ENCODE measurements at regions not wholly inside any gene's neighbourhood (a gene's known extent, or its start where the extent isn't known, plus 50 kb on each side); places are given as distances from the start of the nearest gene placed in this dataset.

DNA sequence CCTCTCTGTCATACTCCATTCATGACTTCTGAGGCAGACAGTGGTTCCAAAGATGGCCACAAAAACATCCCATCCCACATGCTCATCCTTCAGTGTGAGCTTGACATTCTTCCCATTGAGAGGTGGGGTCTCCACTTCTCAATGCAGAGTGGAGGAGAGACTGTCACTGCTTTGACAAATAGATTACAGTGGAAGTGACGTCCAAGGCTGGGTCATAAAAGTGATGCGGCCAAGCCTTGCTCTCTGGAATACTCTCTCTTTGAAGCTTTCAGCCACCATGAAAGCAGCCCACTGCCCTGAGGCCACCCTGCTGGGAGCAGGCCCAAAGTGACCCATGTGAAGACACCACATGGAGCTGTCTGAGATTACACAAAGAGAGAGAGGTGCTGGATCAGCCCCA is 59.0 kb upstream of the DNAH5 start:
- no peaks in the 10 kb centered on the region for H3K4me1 ChIP-seq (ENCODE audit: control insufficient read depth, insufficient read depth, low read length)
- no peak overlapping the region for H3K27ac ChIP-seq (ENCODE audit: low read length)
- H3K36me3 ChIP-seq (ENCODE audit: control insufficient read depth, insufficient read depth, low read length), result no peaks in the 10 kb centered on the region
- no peak overlapping the region for H3K4me3 ChIP-seq (ENCODE audit: low read length)
- no peak for DNase-seq (ENCODE audit: low read depth, low spot score)
- H3K9me3 ChIP-seq (ENCODE audit: control insufficient read depth, insufficient read depth, low read length), result no peaks in the 10 kb centered on the region
- WGBS (ENCODE audit: insufficient coverage, insufficient read length), result no CpG with 5 or more reads among the region's 2 CpGs
- no peaks in the 10 kb centered on the region for H3K27me3 ChIP-seq (ENCODE audit: control insufficient read depth, insufficient read depth, low read length)

GRCh38 chr5:13998254-13998653 is 53.8 kb upstream of the DNAH5 start:
- WGBS (ENCODE audit: insufficient coverage, insufficient read length), result no CpG with 5 or more reads among the region's 4 CpGs
- DNase-seq (ENCODE audit: low read depth, low spot score), result no peak
- H3K4me3 ChIP-seq (ENCODE audit: low read length), result no peak overlapping the region
- H3K27me3 ChIP-seq (ENCODE audit: control insufficient read depth, insufficient read depth, low read length), result no peaks in the 10 kb centered on the region
- no peaks in the 10 kb centered on the region for H3K9me3 ChIP-seq (ENCODE audit: control insufficient read depth, insufficient read depth, low read length)
- no peak overlapping the region for H3K27ac ChIP-seq (ENCODE audit: low read length)
- H3K4me1 ChIP-seq (ENCODE audit: control insufficient read depth, insufficient read depth, low read length), result no peaks in the 10 kb centered on the region
- H3K36me3 ChIP-seq (ENCODE audit: control insufficient read depth, insufficient read depth, low read length), result no peaks in the 10 kb centered on the region

DNA sequence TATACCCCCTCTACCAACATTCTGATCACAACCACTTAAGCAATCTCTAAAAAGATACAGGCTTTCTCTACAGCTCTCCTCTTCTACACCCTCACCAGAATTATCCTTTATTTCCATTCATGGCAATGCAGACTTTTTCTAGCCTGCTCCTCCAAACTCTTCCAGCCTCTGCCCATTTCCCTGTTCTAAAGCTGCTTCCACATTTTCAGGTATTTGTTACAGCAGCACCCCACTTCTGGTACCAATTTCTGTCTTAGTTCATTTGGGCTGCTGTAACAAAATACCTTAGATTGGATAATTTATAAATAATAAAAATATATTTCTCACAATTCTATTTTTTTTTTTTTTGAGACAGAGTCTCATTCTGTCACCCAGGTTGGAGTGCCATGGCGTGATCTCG is 53.0 kb upstream of the DNAH5 start:
- Histone ChIP-seq H3K27me3 (ENCODE audit: control insufficient read depth, insufficient read depth, low read length) (no peaks in the 10 kb centered on the region), H3K4me3 (ENCODE audit: low read length) (no peak overlapping the region), H3K27ac (ENCODE audit: low read length) (no peak overlapping the region), H3K4me1 (ENCODE audit: control insufficient read depth, insufficient read depth, low read length) (no peaks in the 10 kb centered on the region), H3K36me3 (ENCODE audit: control insufficient read depth, insufficient read depth, low read length) (no peaks in the 10 kb centered on the region), H3K9me3 (ENCODE audit: control insufficient read depth, insufficient read depth, low read length) (no peaks in the 10 kb centered on the region)
- DNase-seq (ENCODE audit: low read depth, low spot score), result no peak
- WGBS (ENCODE audit: insufficient coverage, insufficient read length), result no CpG with 5 or more reads among the region's 2 CpGs

- Histone ChIP-seq H3K9me3 (ENCODE audit: control insufficient read depth, insufficient read depth, low read length) (no peaks in the 10 kb centered on the region), H3K27me3 (ENCODE audit: control insufficient read depth, insufficient read depth, low read length) (no peaks in the 10 kb centered on the region), H3K36me3 (ENCODE audit: control insufficient read depth, insufficient read depth, low read length) (no peaks in the 10 kb centered on the region), H3K27ac (ENCODE audit: low read length) (no peak overlapping the region), H3K4me3 (ENCODE audit: low read length) (no peak overlapping the region), H3K4me1 (ENCODE audit: control insufficient read depth, insufficient read depth, low read length) (no peaks in the 10 kb centered on the region)
- no CpG with 5 or more reads among the region's 9 CpGs for WGBS (ENCODE audit: insufficient coverage, insufficient read length)
- no peak for DNase-seq (ENCODE audit: low read depth, low spot score)
Measured at GRCh38 chr5:13994621-13995253, 50.2 kb upstream of the DNAH5 start.

Data from iPS DF 6.9 (cell line).